ENCODE measurements at regions not wholly inside any gene's neighbourhood (a gene's known extent, or its start where the extent isn't known, plus 50 kb on each side); places are given as distances from the start of the nearest gene placed in this dataset.
A peak's percentile ranks its signal among the peaks of the same experiment; 100 is the strongest.

GRCh38 chrX:13900351-13900750 lies 83.5 kb upstream of the GPM6B start:
- H3K4me3 Mint-ChIP-seq: no peak overlapping the region
- H3K9me3 Mint-ChIP-seq: peaks cover 40% of the 10 kb centered on the region

GRCh38 chrX:13899607-13900006 lies 82.7 kb upstream of the GPM6B start:
- H3K4me3 Mint-ChIP-seq: no peak overlapping the region
- DNase-seq: no peak
- peaks cover 40% of the 10 kb centered on the region for H3K9me3 Mint-ChIP-seq

More at GRCh38 chrX:13900351-13900750, 83.5 kb upstream of the GPM6B start:
- no peak for DNase-seq
- Mint-ChIP-seq H3K27ac (no peak overlapping the region), H3K27me3 (ENCODE audit: low read depth, poor library complexity) (peaks cover 3% of the 10 kb centered on the region), H3K36me3 (ENCODE audit: low read depth) (peaks cover 9% of the 10 kb centered on the region), H3K4me1 (no peaks in the 10 kb centered on the region)
- no peak for TF ChIP-seq CTCF (IDR thresholded peaks at IDR 0.05)

GRCh38 chrX:13898603-13899002 lies 81.7 kb upstream of the GPM6B start:
- Mint-ChIP-seq H3K27me3 (ENCODE audit: low read depth, poor library complexity) (peaks cover 3% of the 10 kb centered on the region), H3K9me3 (peaks cover 38% of the 10 kb centered on the region), H3K4me1 (no peaks in the 10 kb centered on the region), H3K36me3 (ENCODE audit: low read depth) (peaks cover 7% of the 10 kb centered on the region), H3K4me3 (no peak overlapping the region), H3K27ac (no peak overlapping the region)
- DNase-seq: no peak
- TF ChIP-seq CTCF (IDR thresholded peaks at IDR 0.05): no peak

More at GRCh38 chrX:13899607-13900006, 82.7 kb upstream of the GPM6B start:
- H3K27ac Mint-ChIP-seq: no peak overlapping the region
- H3K4me1 Mint-ChIP-seq: no peaks in the 10 kb centered on the region
- H3K36me3 Mint-ChIP-seq (ENCODE audit: low read depth): peaks cover 9% of the 10 kb centered on the region
- H3K27me3 Mint-ChIP-seq (ENCODE audit: low read depth, poor library complexity): peaks cover 3% of the 10 kb centered on the region
- no peak for TF ChIP-seq CTCF (IDR thresholded peaks at IDR 0.05)

- Mint-ChIP-seq H3K27me3 (ENCODE audit: low read depth, poor library complexity) (peaks cover 3% of the 10 kb centered on the region), H3K36me3 (ENCODE audit: low read depth) (peaks cover 2% of the 10 kb centered on the region), H3K4me1 (no peaks in the 10 kb centered on the region), H3K4me3 (no peak overlapping the region), H3K27ac (no peak overlapping the region), H3K9me3 (peaks cover 33% of the 10 kb centered on the region)
- DNase-seq: peak; percentile 2
- no peak for TF ChIP-seq CTCF (IDR thresholded peaks at IDR 0.05)
Observed at GRCh38 chrX:13898083-13898482, 81.2 kb upstream of the GPM6B start.

GRCh38 chrX:13897566-13897965 lies 80.7 kb upstream of the GPM6B start:
- H3K27me3 Mint-ChIP-seq (ENCODE audit: low read depth, poor library complexity): peaks cover 3% of the 10 kb centered on the region
- H3K36me3 Mint-ChIP-seq (ENCODE audit: low read depth): no peaks in the 10 kb centered on the region

More at GRCh38 chrX:13897566-13897965, 80.7 kb upstream of the GPM6B start:
- H3K4me3 Mint-ChIP-seq: no peak overlapping the region
- peaks cover 28% of the 10 kb centered on the region for H3K9me3 Mint-ChIP-seq
- H3K4me1 Mint-ChIP-seq: no peaks in the 10 kb centered on the region
- DNase-seq: no peak
- TF ChIP-seq CTCF (IDR thresholded peaks at IDR 0.05): no peak
- H3K27ac Mint-ChIP-seq: no peak overlapping the region
